HG02840 (cell line): ENCODE measurements at regions not wholly inside any gene's neighbourhood (a gene's known extent, or its start where the extent isn't known, plus 50 kb on each side); places are given as distances from the start of the nearest gene placed in this dataset.
"Not testable (repeated sequence)": the region's sequence is repeated elsewhere in the genome, so short reads cannot be mapped to it uniquely, and the experiment has no call there.

ENCODE experiments used
- ATAC-seq: cut with Tn5 transposase; IDR thresholded peaks from one replicate; pipeline ENCODE4 v1.9.1; 2021; ENCODE audit warnings: mild to moderate bottlenecking, moderate library complexity, moderate number of reproducible peaks; ENCODE audit not compliant: unreplicated experiment, low FRiP score

- ATAC-seq: no peak
Measured at GRCh38 chr19:28553764-28554163, 659.2 kb downstream of the UQCRFS1 start.

- ATAC-seq: no peak
Measured at GRCh38 chr19:28553005-28553404, 659.9 kb downstream of the UQCRFS1 start.

DNA sequence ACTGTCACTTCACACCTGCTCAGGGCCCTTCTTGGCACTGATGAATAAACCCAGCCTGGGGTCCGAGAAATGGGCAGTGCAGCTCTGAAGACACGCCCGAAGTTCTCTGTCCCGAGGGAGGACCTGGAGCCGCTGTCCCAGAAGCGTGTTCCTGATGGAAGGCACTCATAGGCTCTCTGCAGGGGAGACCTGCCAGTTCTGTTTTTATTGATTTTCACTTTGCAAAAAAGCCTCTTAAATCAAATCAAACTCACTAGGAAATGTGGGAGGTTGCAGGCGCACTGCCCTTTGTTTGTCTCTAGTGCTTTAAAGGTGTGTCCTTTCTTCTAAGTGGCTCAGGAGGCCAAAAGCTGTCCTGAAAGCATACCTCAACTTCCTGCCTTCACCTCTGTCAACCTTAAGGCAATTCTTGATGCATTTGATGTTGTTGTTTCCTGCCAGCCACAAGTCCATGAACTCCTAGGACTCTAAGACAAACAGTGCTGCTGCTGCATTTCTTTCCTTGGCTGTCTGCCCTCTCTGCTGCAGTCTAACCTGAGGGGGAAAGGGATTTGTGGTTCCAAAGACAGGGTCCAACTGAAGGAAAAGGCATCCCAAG is 663.2 kb downstream of the UQCRFS1 start:
- no peak for ATAC-seq

DNA sequence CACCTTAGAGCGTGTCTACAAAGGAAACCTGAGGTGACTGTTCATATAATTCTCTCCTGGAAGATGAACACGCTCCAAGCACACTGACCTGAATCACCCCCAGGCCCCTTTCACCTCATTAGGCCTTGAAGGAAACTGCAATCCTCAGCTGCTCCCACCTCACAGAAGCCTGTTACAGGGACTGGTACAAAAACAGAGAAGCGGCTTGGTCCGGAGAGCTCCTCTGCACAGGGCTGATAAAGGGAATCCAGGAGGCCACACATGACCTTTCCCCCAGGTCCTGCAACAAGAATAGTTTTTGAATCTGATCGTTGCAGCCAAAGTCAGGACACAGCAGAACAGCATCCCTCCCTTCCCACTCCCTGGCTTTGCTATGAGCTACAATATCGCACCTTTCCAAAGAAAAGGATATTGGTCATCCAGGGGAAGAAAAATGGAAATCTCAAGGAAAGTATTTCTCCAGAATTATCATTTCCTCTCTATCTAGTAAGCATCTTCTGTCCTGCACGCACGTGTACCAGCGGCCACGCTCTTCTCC is 666.7 kb downstream of the UQCRFS1 start:
- ATAC-seq: no peak

GRCh38 chr19:28545397-28545796 is 667.6 kb downstream of the UQCRFS1 start:
- not testable (repeated sequence) for ATAC-seq

DNA sequence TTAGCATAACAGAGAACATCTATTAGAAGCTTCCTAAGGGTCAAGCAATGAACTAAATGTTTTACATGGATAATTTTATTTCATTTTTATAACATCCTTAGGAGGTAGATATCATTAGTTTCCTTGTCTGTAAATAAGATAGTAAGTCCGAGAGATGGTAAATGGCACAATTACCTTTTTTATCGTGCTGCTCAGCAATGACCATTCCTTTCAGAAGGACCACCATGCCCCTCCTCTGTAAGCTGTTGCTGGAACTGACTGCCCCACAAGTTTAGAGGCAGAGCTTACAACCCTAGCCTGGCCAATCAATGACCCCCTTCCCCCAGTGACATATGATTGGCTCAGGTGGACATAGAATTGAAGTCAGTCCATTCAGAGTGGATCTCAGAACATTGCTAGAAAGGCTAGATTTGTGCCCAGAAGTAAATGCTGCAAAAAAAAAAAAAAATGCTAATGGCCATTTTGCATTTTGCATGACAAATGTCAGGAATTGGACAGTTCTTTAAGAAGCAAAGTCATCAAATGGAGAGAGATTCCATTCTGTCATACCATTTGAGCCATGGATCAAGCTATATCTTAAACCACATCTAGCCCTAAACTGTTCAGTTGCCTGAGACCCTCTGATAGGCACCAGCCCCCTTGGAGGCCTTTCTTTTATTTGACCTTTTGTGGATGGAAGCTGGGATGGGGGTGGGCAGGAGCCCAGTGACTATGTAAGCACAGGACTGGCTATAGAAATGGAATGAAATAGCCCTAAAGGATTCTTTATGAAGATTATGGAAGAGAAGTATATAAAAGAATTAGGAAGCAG is 668.3 kb downstream of the UQCRFS1 start:
- no peak for ATAC-seq

DNA sequence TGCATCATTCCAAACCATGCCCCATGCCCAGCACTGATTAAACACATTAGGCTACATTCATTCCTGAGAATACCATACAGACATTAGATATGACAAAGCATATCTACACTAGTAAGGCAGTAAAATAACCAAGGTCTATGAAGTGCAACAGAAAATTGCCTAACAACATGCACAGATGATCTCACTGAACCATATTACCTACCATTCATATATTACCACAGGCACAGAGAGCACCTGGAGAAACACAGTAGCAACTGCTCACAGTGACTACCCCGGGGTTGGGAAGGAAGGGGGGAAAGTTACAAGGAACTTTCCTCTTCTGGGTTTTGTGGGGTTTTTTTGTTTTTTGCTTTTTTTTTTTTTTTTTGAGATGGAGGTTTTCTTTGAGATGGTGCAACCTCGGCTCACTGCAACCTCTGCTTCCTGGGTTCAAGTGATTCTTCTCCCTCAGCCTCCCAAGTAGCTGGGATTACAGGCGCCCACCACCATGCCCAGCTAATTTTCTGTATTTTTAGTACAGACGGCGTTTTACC is 669.6 kb downstream of the UQCRFS1 start:
- no peak for ATAC-seq

DNA sequence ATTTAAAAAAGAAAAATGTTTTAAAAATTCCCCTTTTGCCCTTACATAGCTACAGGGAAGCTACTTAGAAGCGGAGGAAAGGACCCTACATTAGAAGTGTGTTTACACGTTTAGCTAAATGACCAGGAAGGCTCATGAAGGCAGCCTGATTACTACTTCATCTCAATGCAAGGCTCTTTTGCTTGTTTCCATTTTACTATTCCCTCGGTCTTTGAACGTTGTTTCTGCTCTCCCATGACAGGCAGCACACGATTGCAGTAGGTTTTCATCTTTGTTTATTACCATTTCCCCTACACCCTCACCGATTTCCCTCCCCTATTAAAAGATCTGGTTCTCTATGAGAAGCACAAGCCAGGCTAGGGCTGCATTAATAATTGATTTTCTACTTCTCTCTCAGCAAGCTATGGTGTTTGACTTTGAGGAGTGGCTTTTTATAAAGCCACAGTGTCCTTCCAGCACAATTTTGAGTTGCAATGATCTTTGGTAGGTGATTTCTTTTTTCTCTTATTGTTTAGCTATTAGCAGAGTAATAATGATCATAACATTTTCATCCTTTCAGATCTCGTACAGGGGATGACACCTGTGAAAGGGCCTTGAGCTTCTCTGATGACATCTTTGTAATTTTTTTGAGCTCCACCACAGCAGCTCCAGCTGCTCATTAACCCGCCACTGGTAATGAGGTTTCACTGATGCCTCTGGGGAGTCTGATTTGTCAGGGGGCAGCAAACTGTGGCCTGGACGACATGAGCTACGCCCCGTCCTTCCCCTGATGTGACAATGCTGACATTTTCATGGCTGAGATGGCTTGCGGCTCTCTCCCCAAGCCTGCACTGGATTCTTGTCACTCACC is 670.3 kb downstream of the UQCRFS1 start:
- ATAC-seq: no peak

DNA sequence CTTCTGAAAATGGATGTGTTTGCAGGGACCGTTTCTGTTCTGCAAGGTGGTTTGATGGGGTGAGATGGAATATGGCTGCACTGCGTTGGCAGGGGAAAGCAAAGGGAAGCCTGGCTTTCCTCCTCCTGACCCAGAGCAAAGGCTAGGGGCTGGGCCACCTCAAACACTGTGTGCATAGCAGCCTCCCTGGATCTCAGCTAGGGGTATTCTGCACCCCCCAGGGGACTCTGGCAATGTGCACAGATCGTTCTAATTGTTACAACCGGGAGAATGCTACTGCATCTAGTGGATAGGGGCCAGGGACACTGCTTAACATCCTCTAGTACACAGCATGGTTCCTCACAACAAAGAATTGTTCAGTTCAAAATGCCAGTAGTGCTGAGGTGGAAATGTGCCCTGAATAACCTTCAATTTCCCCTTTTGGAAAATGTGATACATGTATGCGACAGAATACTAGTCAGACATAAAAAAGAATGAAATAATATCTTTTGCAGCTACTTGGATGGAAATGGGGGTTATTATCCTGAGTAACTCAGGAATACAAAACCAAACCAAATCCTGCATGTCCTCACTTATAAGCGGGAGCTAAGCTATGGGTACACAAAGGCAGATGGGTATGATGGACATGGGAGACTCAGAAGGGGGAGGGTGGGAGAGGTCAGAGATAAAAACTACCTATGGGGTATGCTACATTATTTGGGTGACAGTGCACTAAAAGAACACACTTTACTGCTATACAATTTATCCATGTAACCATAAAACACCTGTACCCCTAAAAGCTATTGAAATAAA is 671.2 kb downstream of the UQCRFS1 start:
- no peak for ATAC-seq

GRCh38 chr19:28541029-28541428 is 671.9 kb downstream of the UQCRFS1 start:
- ATAC-seq: no peak

DNA sequence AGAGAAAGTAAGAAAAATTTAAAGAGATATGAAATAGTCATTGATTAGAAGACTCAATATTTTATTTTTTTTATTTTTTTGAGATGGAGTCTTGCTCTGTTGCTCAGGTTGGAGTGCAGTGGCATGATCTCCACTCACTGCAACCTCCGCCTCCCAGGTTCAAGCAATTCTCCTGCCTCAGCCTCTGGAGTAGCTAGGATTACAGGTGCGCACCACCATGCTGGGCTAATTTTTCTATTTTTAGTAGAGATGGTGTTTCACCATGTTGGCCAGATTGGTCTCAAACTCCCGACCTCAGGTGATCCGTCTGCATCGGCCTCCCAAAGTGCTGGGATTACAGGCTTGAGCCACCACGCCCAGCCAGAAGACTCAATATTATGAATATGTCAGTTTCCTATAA is 672.6 kb downstream of the UQCRFS1 start:
- not testable (repeated sequence) for ATAC-seq

DNA sequence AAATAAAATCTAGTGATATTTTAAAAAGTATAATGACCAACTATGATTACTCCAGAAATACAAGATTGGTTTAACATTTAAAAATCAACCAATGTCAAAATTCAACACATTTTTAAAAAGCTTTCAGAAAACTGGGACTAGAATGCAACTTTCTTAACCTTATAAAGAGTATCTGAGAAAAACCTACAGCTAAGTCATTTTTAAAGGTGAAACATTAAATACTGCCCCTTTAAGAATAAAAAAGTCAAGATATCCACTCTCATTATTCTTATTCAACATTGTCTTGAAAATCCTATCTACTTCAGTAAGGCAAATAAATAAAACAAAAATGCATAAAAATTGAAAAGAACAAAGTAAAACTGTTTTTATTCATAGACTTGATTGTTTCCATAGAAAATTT is 673.2 kb downstream of the UQCRFS1 start:
- no peak for ATAC-seq

DNA sequence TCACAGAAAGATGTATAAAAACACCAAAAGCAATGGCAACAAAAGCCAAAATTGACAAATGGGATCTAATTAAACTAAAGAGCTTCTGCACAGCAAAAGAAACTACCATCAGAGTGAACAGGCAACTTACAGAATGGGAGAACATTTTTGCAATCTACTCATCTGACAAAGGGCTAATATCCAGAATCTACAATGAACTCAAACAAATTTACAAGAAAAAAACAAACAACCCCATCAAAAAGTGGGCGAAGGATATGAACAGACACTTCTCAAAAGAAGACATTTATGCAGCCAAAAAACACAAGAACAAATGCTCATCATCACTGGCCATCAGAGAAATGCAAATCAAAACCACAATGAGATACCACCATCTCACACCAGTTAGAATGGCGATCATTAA is 674.4 kb downstream of the UQCRFS1 start:
- ATAC-seq: not testable (repeated sequence)

DNA sequence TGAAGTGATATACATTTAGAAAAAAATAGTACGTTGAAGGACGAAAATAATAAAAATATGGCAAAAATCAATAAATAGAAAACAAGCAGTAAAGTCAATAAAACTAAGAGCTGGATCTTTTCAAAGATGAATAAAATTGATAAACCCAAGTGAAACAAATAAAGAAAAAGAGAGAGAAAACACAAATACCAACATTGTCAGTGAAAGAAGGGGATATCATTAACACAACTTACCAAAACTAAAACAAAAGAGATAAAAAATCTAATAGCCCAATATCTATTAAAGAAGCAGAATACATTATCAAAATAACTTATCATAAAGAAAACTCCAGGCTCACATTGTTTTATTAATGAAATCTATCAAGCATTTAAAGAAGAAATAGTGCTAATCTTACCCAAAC is 675.1 kb downstream of the UQCRFS1 start:
- ATAC-seq: no peak

GRCh38 chr19:28537079-28537478 is 675.9 kb downstream of the UQCRFS1 start:
- ATAC-seq: no peak

DNA sequence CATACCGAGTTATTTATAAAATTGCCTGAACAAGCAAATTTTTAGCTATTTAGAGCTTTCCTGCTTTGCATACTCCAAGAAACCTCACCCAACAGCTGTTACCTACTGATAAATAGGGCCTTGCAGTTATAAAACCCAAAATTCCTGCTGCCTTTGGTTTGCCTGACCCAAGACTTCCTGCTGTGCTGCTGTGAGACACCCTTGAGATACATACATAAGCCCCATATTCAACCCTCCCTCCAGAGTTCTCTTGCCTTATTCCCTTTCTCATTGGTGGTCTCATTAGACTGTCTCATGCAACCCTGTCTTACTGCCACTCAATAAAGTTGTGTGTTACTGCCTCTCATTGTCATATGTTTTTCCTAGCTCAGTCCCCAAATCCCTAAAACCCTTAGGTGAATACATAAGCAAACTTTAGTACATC is 677.6 kb downstream of the UQCRFS1 start:
- ATAC-seq: no peak

GRCh38 chr19:28534766-28535351 is 678.1 kb downstream of the UQCRFS1 start:
- ATAC-seq: no peak

DNA sequence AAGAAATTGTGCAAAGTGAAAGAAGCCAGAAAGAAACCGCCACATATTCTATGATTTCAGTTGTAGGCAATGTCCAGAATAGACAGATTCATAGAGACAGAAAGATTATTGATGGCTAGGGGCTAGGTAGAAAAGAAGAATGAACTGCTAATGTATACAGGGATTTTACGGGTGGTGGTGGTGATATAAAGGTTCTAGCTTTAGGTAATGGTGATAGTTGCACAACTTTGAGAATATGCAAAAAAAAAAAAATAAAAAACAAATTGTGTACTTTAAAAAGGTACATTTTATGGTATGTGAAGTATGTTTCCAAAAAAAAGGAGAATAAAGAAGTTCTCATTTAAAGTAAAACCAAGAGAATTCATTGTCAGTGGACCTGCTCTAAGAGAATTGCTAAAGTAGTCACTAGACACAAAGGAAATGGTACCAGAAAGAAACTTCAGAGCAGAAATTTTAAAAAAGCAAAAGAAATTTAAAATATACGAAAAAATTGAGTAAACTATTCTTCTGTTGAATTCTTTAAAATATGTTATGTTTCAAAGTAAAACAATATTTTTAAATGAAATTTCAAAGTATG is 680.1 kb downstream of the UQCRFS1 start:
- ATAC-seq: no peak

GRCh38 chr19:28531979-28532378 is 681.0 kb downstream of the UQCRFS1 start:
- no peak for ATAC-seq
